GM18502 (cell line): ENCODE measurements at regions not wholly inside any gene's neighbourhood (a gene's known extent, or its start where the extent isn't known, plus 50 kb on each side); places are given as distances from the start of the nearest gene placed in this dataset.
"Not testable (repeated sequence)": the region's sequence is repeated elsewhere in the genome, so short reads cannot be mapped to it uniquely, and the experiment has no call there.

Experiments
- ATAC-seq: cut with Tn5 transposase; IDR thresholded peaks from one replicate; pipeline ENCODE4 v1.9.1; 2021; ENCODE audit warnings: mild to moderate bottlenecking; ENCODE audit not compliant: unreplicated experiment, poor library complexity

GRCh38 chr15:26134812-26135211, 271.7 kb upstream of the ATP10A start:
- no peak for ATAC-seq

DNA sequence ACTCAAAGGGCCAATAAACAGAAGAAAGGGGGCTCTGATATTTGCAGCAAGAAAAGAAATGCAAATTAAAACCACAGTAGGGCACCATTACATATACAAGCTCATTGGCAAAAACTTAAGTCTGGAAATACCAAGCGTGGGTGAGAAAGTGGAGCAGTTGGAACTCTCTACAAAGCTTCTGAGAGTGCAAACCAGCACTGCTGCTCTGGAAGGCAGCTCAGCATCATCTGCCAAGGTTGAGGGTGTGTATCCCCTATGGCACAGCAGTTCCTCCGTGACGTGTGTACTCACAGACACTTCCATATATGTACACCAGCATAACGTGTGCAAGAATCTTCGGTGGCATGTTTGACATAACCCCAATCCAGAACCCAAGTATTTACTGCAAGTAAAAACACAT, 271.0 kb upstream of the ATP10A start:
- no peak for ATAC-seq

- no peak for ATAC-seq
Measured at GRCh38 chr15:26132811-26133210, 269.7 kb upstream of the ATP10A start.

GRCh38 chr15:26129852-26130251, 266.7 kb upstream of the ATP10A start:
- ATAC-seq = no peak

- no peak for ATAC-seq
Measured at GRCh38 chr15:26128611-26129140, 265.5 kb upstream of the ATP10A start.

- ATAC-seq = no peak
Measured at GRCh38 chr15:26126819-26127387, 263.8 kb upstream of the ATP10A start.

DNA sequence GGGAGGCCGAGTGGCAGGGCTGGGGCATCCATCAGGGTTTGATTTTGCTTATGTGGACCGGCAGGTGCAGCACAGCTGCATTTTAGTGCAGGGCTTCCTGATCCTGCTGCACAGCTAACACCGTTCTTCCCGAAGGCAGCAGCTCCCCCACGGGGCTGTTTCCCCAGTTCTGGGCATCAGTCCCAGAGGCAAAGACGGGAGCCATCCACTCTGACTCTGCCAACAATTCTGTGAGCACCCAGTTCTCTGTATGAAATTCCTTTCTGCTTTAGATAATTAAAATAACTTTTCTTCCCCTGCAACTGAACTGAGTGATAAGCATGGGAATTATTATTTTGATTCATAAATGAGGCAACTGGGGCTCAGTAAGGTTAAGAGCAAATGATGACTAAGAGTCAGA, 262.9 kb upstream of the ATP10A start:
- no peak for ATAC-seq

DNA sequence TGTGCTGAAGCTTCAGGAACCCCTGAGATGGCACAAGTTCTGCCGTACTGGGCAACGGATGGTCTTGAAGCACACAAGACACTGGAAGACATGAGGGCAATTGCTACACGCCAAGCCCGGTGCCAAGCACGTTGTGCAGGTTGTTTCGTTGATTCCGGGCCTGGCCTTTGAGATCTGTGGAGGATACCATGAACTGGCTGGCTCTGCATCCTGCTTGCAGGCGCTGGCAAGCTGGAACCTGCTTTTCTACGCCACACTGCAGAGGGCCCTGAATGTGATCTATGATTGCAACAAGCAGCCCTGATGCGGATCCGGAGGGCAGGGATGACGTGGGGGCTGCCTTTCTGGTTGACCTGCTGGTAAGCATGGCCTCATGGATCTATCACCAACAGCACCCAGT, 262.5 kb upstream of the ATP10A start:
- ATAC-seq = no peak

DNA sequence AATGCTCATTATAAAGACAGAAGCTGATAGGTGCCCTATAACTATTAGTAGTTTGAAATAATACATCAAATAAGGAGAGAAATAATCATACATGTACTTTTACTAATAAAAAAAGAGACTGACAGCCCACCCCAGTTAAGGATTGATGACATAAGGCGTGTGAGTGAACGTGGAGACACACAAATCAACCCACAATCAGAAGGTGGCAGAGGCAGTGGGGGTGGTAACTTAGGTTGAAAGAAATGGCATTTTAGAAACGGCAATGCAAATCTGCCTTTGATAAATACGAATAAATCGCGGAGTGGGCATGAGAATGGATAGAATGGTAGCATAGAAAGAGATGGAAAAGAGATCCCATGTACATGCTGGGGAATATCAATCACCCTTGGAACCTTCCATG, 256.2 kb upstream of the ATP10A start:
- no peak for ATAC-seq

DNA sequence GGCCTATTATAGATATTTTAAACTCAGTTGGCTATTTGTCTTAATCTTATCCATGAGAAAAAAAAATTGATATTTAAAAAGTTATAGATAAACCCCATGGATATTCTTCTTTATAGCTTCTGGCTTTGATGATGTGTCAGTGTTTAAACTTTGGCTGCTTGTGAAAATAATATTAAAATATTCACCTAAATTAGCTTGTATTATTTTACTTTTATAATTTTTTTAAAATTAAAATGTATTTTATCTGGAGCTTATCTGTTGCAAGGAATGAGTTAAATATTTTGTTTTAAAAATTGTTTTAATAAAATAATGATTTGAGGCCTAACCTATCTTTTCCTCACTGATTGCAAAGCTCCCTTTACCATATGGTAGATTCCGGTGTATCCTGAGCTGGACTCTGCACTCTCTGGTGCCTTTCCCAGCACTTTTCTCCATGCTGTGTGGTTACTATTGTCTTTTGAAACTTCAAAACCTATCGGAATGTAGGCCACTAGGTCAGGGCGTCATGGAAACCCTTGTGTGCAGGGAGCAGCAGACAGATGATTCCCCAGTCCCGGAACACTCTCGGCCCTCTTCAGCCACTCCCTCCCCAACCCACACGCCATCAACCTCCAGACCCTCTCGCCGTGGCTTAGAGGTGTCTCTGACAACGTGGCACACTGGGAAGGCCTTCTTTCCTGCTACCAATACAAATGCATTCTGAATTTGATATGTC, 252.3 kb upstream of the ATP10A start:
- ATAC-seq = no peak

DNA sequence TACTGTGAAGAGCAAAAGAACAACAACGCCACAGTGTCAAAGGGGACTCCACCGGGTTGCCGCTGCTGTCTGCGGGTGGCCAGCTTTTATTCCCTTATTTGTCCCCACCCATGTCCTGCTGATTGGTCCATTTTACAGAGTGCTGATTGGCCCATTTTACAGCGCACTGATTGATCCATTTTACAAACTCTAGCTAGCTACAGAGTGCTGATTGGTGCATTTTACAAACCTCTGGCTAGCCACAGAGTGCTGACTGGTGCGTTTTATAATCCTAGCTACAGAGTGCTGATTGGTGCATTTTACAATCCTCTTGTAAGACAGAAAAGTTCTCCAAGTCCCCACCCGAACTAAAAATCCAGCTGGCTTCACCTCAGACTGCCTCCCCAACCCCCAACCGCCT, 251.0 kb upstream of the ATP10A start:
- ATAC-seq = not testable (repeated sequence)

DNA sequence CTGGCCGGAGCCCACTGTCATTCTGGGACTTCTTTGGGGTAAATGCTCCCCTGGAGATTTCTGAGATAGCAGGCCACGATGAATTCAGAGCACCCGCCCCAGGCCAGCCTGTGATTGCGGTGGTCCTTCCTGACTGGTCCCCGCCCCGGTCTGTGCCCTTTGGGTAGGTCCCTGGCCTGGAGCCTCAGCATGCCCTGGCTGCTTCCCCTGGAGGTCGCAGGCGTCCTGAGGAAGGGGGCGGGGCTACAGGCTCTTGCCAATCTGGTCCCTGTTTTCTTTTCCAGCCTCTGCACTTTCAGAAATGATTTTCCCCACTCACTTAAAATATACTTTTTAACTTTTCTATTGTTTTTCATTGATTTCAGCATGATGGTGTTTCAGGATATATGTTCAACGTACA, 250.2 kb upstream of the ATP10A start:
- ATAC-seq = no peak

DNA sequence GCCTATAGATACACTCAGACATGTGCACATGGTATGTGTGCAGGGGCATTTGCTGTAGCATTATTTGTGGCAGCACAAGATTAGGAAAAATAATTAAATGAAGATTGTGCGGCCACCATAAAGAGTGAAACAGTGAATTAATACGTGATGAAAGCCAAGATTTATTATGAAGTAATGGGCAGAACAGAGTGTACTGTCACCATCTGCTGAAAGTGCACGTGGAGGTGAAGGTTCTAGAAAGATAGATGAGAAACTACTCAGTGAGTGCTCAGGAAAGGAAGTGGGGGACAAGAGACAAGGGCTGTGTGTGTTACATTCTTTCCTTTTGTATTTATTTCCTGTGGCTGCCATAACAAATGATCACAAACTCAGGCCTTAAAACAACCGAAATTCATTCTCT, 246.1 kb upstream of the ATP10A start:
- no peak for ATAC-seq

- no peak for ATAC-seq
Measured at GRCh38 chr15:26106556-26106955, 243.4 kb upstream of the ATP10A start.

DNA sequence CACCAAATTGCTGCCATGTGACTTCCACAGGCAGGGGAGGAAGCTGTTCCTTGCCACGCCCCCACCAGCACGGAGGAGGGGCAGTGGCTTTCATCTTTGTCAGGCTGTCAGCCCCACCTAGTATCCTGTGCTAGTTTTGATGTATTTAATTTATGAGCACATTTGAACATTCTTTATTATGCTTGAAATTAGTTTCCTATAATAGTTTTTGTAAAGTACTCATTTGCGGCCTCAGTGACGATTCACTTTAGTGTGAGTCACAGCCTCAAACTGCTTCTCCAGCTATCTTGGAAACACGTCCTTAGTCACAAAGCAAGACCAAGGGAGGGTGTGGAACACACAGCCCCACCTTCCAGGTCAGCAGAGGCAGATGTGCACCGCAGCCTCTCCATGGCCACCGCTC, 239.9 kb upstream of the ATP10A start:
- ATAC-seq = no peak

DNA sequence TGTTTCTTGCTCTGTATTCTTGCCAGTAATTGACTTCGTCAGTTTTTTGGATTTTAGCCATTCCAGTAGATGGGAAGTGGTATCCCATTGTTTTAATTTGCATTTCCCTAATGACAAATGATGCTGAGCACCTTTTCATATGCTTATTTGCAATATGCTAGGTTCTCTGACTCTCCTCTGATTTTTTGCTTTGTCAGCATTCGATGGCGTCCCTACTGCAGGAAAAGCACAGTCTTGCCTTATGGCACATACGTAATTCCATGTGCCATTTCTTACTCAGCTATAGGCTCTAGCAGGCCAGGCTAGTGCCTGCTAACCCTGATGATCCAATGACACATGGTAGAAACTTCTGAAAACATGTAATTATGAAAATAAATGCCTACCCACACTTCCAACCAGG, 239.2 kb upstream of the ATP10A start:
- no peak for ATAC-seq

DNA sequence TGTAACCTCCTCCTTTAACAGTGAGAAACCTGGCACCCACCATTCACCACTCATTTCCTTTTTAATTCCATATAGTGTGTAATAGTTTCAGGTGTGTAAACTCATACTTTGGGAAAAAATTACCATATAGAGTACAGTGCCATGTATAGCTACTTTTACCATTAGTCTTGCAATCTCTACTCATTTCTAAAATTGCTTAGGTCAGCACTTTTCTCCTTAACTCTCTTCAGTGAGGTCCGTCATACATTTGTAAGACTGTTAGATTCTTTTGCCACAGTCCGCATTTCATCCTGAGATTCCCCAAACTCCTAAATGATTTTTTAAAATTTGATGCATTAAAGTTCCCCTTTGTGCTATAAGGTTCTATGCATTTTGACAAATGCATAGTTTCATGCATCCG, 238.3 kb upstream of the ATP10A start:
- no peak for ATAC-seq

DNA sequence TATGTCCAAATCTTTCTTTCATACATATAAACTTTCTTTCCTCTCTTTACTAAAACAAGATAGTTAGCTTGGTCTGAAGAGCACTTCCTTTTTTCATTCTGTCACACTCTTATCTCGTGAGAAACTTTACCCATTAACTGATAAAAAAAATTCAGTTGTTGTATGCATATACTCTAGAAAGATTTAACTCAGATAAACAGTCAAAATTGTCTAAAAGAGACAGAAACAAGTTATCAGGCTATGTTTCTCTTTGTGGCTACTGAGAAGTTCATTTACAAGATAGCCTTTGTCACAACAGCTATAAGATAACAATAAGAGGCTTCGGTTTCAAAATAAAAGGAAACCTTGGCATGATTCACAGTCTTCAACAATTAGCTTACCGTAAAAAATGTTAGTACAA, 235.7 kb upstream of the ATP10A start:
- ATAC-seq = no peak

DNA sequence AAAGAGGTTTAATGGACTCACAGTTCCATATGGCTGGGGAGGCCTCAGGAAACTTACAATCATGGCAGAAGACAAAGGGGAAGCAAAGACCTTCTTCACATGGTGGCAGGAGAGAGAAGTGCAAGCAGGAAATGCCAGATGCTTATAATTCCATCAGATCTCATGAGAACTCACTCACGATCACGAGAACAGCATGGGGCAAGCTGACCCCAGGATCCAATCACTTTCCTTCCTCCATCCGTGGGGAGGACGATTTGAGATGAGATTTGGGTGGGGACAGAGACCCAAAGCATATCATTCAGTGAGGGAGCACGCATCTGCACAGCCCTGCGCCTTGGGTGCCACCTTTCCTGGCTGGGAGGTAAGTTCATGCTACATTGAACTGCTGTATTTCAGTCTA, 234.1 kb upstream of the ATP10A start:
- ATAC-seq = no peak

GRCh38 chr15:26096581-26096980, 233.5 kb upstream of the ATP10A start:
- no peak for ATAC-seq

GRCh38 chr15:26095710-26096330, 232.7 kb upstream of the ATP10A start:
- no peak for ATAC-seq

DNA sequence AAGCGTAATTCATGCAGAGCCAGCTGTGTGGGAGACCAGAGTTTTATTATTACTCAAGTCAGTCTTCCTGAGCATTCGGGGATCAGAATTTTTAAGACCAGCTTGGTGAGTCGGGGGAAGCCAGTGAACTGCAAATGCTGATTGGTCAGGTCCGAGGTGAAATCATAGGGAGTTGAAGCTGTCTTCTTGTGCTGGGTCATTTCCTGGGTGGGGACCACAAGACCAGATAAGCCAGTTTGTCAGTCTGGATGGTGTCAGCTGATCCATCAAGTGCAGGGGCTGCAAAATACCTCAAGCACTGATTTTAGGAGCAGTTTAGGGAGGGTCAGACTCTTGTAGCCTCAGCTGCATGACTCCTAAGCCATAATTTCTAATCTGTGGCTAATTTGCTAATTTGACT, 228.1 kb upstream of the ATP10A start:
- no peak for ATAC-seq
